SU-DHL-6 (cell line): ENCODE measurements at regions not wholly inside any gene's neighbourhood (a gene's known extent, or its start where the extent isn't known, plus 50 kb on each side); places are given as distances from the start of the nearest gene placed in this dataset.

Experiments used
- CTCF ChIP-seq: fragments of 200-600 bp; sonication (generic); IDR thresholded peaks from one replicate; pipeline ENCODE4 v1.5.1; 2017; ENCODE audit warnings: antibody characterized with exemption, mild to moderate bottlenecking, low read length, moderate library complexity; ENCODE audit not compliant: insufficient read depth, poor library complexity, severe bottlenecking
- EZH2phosphoT487 ChIP-seq: fragments of 200-600 bp; sonication (generic), shearing (Covaris generic); conservative IDR thresholded peaks from 2 replicates; pipeline ENCODE4 v1.6.1; 2018; ENCODE audit warnings: mild to moderate bottlenecking, antibody characterized with exemption, low read length, moderate library complexity, mixed read lengths

GRCh38 chr5:118211606-118212005 lies 776.7 kb downstream of the DTWD2 start:
- no peak for TF ChIP-seq CTCF
- TF ChIP-seq EZH2phosphoT487: no peak
